Myocyte (in vitro differentiated cells): ENCODE measurements at regions not wholly inside any gene's neighbourhood (a gene's known extent, or its start where the extent isn't known, plus 50 kb on each side); places are given as distances from the start of the nearest gene placed in this dataset. TPM values are rescaled to one million over a fixed set of nuclear protein-coding genes. Genes with fewer than 3 reads are reported as not detected.

Experiments
- microRNA counts: library from miRNA; unstranded; fragments of <30 nt; microRNA quantifications from one replicate; lab custom pipeline; 2016
- microRNA-seq: library from miRNA; unstranded; fragments of <30 nt; microRNA quantifications from one replicate; pipeline ENCODE4, GENCODE V29; 2016

MicroRNAs encoded in the stretch of these regions (microRNA counts, 767-probe panel; counts per million panel counts)
- not detected for microRNA hsa-miR-548ab (lab: Ali Mortazavi, UCI)

Small RNAs in the stretch of these regions (microRNA-seq; reads per million reads assigned to microRNA genes)
- not detected for gene MIR548AB
